ENCODE measurements at regions not wholly inside any gene's neighbourhood (a gene's known extent, or its start where the extent isn't known, plus 50 kb on each side); places are given as distances from the start of the nearest gene placed in this dataset.

GRCh38 chr1:60978421-60979357 lies 103.7 kb upstream of the NFIA start:
- Histone ChIP-seq H3K4me2 (ENCODE audit: low read length) (no peak overlapping the region), H3K4me3 (replicated peaks in 1 of 2; ENCODE audit: low read depth in 1 of 2, low read length in 2 of 2) (no peak overlapping the region), H3K27ac (ENCODE audit: low read depth, low read length) (no peak overlapping the region), H3K4me1 (ENCODE audit: control insufficient read depth in 1 of 2, insufficient read depth in 2 of 2, low read length in 2 of 2) (no peaks in the 10 kb centered on the region), H3K9me3 (ENCODE audit: control insufficient read depth in 1 of 2, insufficient read depth in 1 of 2, low read depth in 1 of 2, low read length in 2 of 2) (no peaks in the 10 kb centered on the region), H3K27me3 (ENCODE audit: insufficient read depth, low read length) (no peaks in the 10 kb centered on the region), H3K9ac (ENCODE audit: low read length) (no peak overlapping the region), H3K9me2 (ENCODE audit: insufficient read depth) (no peaks in the 10 kb centered on the region), H4K20me1 (ENCODE audit: insufficient read depth) (no peaks in the 10 kb centered on the region), H3K36me3 (ENCODE audit: control insufficient read depth in 1 of 2, insufficient read depth in 2 of 2, low read length in 2 of 2) (no peaks in the 10 kb centered on the region), H3K79me2 (ENCODE audit: insufficient read depth, low read length) (no peaks in the 10 kb centered on the region), H2AFZ (ENCODE audit: low read depth, low read length, poor library complexity, severe bottlenecking) (no peak overlapping the region)
- no peak for DNase-seq (ENCODE audit: low read depth, low spot score)
- POLR2A ChIA-PET: no interaction called here
- no TSS peak for BruUV-seq (replicated peaks)
- intact Hi-C loops (cut with micrococcal nuclease): loop anchor here (1.0 to 10.0 kb wide), 6 partner anchors 64 to 874 kb away; no protein-coding TSS in a partner anchor
- peak; percentile 95 for ATAC-seq
- CTCF ChIA-PET: interaction anchor here (0.7 to 3.4 kb wide), 14 partner anchors 11 to 663 kb away, joined by 3 to 36 read pairs (median 6); no protein-coding TSS in a partner anchor
- RAD21 ChIA-PET (ENCODE audit: low non-redundant PET in 1 of 2, low total read pairs in 2 of 2, uncharacterized antibody in 2 of 2, unreplicated experiment in 2 of 2): no interaction called here
- peak; percentile 16 for TF ChIP-seq YY1 (IDR thresholded peaks at IDR 0.05; ENCODE audit: extremely low read depth, insufficient replicate concordance, low read depth, low read length)
- TF ChIP-seq ELF1 (IDR thresholded peaks at IDR 0.05; ENCODE audit: borderline replicate concordance, low read depth): no peak
- peak; percentile 88 for TF ChIP-seq RAD21 (IDR thresholded peaks at IDR 0.05; ENCODE audit: low read depth)
- TF ChIP-seq CTCF (IDR thresholded peaks at IDR 0.05 in 2 of 3, conservative IDR thresholded peaks at IDR 0.05 in 1 of 3; ENCODE audit: borderline replicate concordance in 1 of 3, insufficient read depth in 1 of 3, low read depth in 2 of 3, low read length in 2 of 3): peak; percentile 71 to 74 (median 74); a peak in 5 of 6 replicates
- TF ChIP-seq EGR1 (IDR thresholded peaks at IDR 0.05; ENCODE audit: low read depth): no peak

All from HCT116 (cell line).